Ectodermal cell (in vitro differentiated cells): ENCODE measurements at regions not wholly inside any gene's neighbourhood (a gene's known extent, or its start where the extent isn't known, plus 50 kb on each side); places are given as distances from the start of the nearest gene placed in this dataset.

Source experiments
- H3K27ac ChIP-seq: 2 replicates; pipeline ENCODE4 v1.7.0; 2013; ENCODE audit warnings: mild to moderate bottlenecking, low read depth, low read length; ENCODE audit not compliant: insufficient read depth, poor library complexity, severe bottlenecking
- H3K27me3 ChIP-seq: 2 replicates; pipeline ENCODE4 v1.7.0; 2013; ENCODE audit warnings: mild to moderate bottlenecking, low read length; ENCODE audit not compliant: insufficient read depth, control insufficient read depth, poor library complexity, severe bottlenecking
- H3K36me3 ChIP-seq: one replicate; pipeline ENCODE4 v1.7.0; 2013; ENCODE audit warnings: low read length; ENCODE audit not compliant: control insufficient read depth, insufficient read depth
- H3K4me1 ChIP-seq: one replicate; pipeline ENCODE4 v1.7.0; 2013; ENCODE audit warnings: low read length; ENCODE audit not compliant: control insufficient read depth, insufficient read depth
- H3K4me3 ChIP-seq: 2 replicates; pipeline ENCODE4 v1.7.0; 2013; ENCODE audit warnings: low read depth, low read length, control low read depth; ENCODE audit not compliant: insufficient read depth
- H3K9me3 ChIP-seq: 2 replicates; pipeline ENCODE4 v1.7.0; 2013; ENCODE audit warnings: mild to moderate bottlenecking, low read length, moderate library complexity; ENCODE audit not compliant: control insufficient read depth
- WGBS, 2 experiments: methylation state at CpG; one replicate each; pipeline ENCODE4 v1.1.7; 2013; ENCODE audit warnings: missing lambda C conversion rate in 2 of 2; 5-methylcytosine and 5-hydroxymethylcytosine counted together

DNA sequence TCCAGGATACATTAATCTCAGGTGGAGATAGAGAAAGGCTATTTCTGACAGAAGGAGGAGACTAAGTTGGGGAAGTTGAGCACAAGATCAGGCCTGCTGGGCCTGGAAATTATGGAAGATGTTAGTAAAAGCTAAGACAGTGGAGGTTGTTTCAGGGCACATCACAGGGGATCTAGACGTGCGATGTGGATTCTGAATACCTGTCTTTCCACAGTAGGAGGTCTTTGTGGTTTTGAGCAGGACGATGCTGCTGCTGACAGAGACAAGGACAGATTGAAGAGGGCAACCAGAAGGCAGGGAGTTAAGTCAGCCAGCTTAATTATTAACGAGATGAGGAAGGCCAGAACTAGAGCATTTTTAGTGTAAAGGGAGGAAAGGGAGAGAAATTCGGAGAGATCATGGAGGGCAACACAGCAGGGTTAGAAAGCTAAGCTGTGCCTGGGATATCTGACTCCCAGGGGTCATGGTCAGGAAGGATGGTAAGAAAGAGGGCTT, 384.9 kb downstream of the MAFB start:
- peaks cover 5% of the 10 kb centered on the region for H3K4me1 ChIP-seq
- 55 to 65% methylated on average over 5 of the region's 5 CpGs for WGBS, 2 experiments
- no peaks in the 10 kb centered on the region for H3K9me3 ChIP-seq
- H3K27me3 ChIP-seq: no peaks in the 10 kb centered on the region
- H3K27ac ChIP-seq: no peak overlapping the region
- no peaks in the 10 kb centered on the region for H3K36me3 ChIP-seq
- no peak overlapping the region for H3K4me3 ChIP-seq

GRCh38 chr20:40294747-40295146, 394.3 kb downstream of the MAFB start:
- Histone ChIP-seq H3K4me1 (no peaks in the 10 kb centered on the region), H3K36me3 (no peaks in the 10 kb centered on the region), H3K9me3 (no peaks in the 10 kb centered on the region), H3K27ac (no peak overlapping the region), H3K4me3 (no peak overlapping the region), H3K27me3 (no peaks in the 10 kb centered on the region)
- 93 to 100% methylated on average over 1 of the region's 1 CpG for WGBS, 2 experiments

DNA sequence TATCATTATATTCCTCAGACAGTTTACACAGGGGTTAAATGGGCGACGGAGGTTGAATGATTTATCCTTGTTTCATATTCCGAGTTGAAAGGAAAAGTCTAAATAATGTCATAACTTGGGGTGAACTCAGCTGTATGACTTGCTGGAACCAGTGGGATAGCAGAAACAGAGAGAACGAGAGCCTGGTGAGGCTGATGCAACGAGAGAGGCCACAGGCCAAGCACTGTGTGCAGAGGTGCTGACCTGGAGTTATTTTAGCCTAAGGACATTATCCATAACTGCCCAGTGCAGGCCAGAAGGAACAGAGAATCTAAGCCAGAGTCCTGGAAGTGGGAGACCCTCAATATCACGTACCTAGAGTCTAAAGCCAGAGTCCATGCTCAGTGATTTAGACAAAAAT, 394.9 kb downstream of the MAFB start:
- no peaks in the 10 kb centered on the region for H3K4me1 ChIP-seq
- no peaks in the 10 kb centered on the region for H3K36me3 ChIP-seq
- 83 to 91% methylated on average over 6 of the region's 6 CpGs for WGBS, 2 experiments
- H3K4me3 ChIP-seq: no peak overlapping the region
- H3K27ac ChIP-seq: no peak overlapping the region
- no peaks in the 10 kb centered on the region for H3K9me3 ChIP-seq
- no peaks in the 10 kb centered on the region for H3K27me3 ChIP-seq

GRCh38 chr20:40293740-40294139, 395.3 kb downstream of the MAFB start:
- Histone ChIP-seq H3K36me3 (no peaks in the 10 kb centered on the region), H3K9me3 (no peaks in the 10 kb centered on the region), H3K4me3 (no peak overlapping the region), H3K27ac (no peak overlapping the region), H3K4me1 (no peaks in the 10 kb centered on the region), H3K27me3 (no peaks in the 10 kb centered on the region)
- 73 to 88% methylated on average over 1 of the region's 1 CpG for WGBS, 2 experiments

- H3K4me3 ChIP-seq: no peak overlapping the region
- no peaks in the 10 kb centered on the region for H3K36me3 ChIP-seq
- WGBS, 2 experiments: 90 to 96% methylated on average over 2 of the region's 2 CpGs
- H3K9me3 ChIP-seq: no peaks in the 10 kb centered on the region
- H3K27me3 ChIP-seq: no peaks in the 10 kb centered on the region
- no peak overlapping the region for H3K27ac ChIP-seq
- H3K4me1 ChIP-seq: no peaks in the 10 kb centered on the region
Observed at GRCh38 chr20:40291493-40292135, 397.4 kb downstream of the MAFB start.

DNA sequence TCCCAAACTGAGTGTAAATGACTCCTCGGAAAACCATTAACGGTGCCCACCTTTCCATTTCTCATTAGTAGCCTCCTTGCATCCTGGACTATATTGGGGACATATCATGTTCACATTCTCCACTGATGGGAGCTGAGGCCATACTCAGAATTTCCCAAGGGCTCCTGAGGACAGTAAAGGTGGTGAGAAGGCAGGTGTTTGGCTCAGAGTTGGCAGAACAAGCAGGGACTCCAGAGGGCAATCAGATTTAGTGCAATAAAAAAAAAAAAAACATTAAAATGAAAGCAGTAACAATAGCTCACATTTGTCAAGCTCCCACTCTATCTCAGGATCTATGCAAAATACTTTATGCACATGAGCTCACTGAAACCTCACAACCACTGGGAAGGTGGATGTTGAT, 401.4 kb downstream of the MAFB start:
- H3K36me3 ChIP-seq: no peaks in the 10 kb centered on the region
- H3K9me3 ChIP-seq: no peaks in the 10 kb centered on the region
- no peaks in the 10 kb centered on the region for H3K4me1 ChIP-seq
- no peak overlapping the region for H3K4me3 ChIP-seq
- no peaks in the 10 kb centered on the region for H3K27me3 ChIP-seq
- H3K27ac ChIP-seq: no peak overlapping the region
- 92 to 98% methylated on average over 2 of the region's 2 CpGs for WGBS, 2 experiments

- Histone ChIP-seq H3K27ac (no peak overlapping the region), H3K4me1 (no peaks in the 10 kb centered on the region), H3K4me3 (no peak overlapping the region), H3K36me3 (no peaks in the 10 kb centered on the region), H3K9me3 (no peaks in the 10 kb centered on the region), H3K27me3 (no peaks in the 10 kb centered on the region)
- 90 to 91% methylated on average over 10 of the region's 10 CpGs for WGBS, 2 experiments
Observed at GRCh38 chr20:40286975-40287531, 402.0 kb downstream of the MAFB start.

GRCh38 chr20:40284611-40285010, 404.4 kb downstream of the MAFB start:
- Histone ChIP-seq H3K9me3 (no peaks in the 10 kb centered on the region), H3K27me3 (no peaks in the 10 kb centered on the region), H3K4me1 (no peaks in the 10 kb centered on the region), H3K27ac (no peak overlapping the region), H3K36me3 (no peaks in the 10 kb centered on the region), H3K4me3 (no peak overlapping the region)
- 94 to 96% methylated on average over 2 of the region's 2 CpGs for WGBS, 2 experiments

- no peak overlapping the region for H3K4me3 ChIP-seq
- no peak overlapping the region for H3K27ac ChIP-seq
- peaks cover 4% of the 10 kb centered on the region for H3K4me1 ChIP-seq
- WGBS, 2 experiments: 94 to 100% methylated on average over 1 of the region's 1 CpG
- H3K9me3 ChIP-seq: no peaks in the 10 kb centered on the region
- H3K27me3 ChIP-seq: no peaks in the 10 kb centered on the region
- no peaks in the 10 kb centered on the region for H3K36me3 ChIP-seq
Observed at GRCh38 chr20:40283689-40284088, 405.3 kb downstream of the MAFB start.

DNA sequence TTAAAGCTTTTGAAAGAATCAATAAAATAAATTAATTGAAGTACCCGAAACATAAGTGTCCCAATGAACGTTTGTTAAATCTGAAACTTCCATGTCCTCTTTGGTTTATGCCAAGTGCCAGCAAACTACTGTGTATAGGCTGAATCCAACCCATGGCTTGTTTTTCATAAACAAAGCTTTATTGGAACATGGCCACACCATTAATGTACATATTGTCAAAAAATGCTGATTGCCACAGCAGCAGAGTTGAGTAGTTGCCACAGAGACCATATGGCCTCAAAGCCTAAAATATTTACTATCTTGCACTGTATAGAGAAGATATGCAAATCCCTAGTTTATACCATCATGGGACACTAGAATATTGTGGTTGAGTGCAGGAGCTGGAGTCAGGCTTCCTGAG, 406.1 kb downstream of the MAFB start:
- Histone ChIP-seq H3K27ac (no peak overlapping the region), H3K27me3 (no peaks in the 10 kb centered on the region), H3K4me1 (peaks cover 4% of the 10 kb centered on the region), H3K9me3 (no peaks in the 10 kb centered on the region), H3K4me3 (no peak overlapping the region), H3K36me3 (no peaks in the 10 kb centered on the region)
- 91 to 95% methylated on average over 2 of the region's 2 CpGs for WGBS, 2 experiments
